ENCODE measurements at regions not wholly inside any gene's neighbourhood (a gene's known extent, or its start where the extent isn't known, plus 50 kb on each side); places are given as distances from the start of the nearest gene placed in this dataset.
A peak's percentile ranks its signal among the peaks of the same experiment; 100 is the strongest.
"Not testable (repeated sequence)": the region's sequence is repeated elsewhere in the genome, so short reads cannot be mapped to it uniquely, and the experiment has no call there.

DNA sequence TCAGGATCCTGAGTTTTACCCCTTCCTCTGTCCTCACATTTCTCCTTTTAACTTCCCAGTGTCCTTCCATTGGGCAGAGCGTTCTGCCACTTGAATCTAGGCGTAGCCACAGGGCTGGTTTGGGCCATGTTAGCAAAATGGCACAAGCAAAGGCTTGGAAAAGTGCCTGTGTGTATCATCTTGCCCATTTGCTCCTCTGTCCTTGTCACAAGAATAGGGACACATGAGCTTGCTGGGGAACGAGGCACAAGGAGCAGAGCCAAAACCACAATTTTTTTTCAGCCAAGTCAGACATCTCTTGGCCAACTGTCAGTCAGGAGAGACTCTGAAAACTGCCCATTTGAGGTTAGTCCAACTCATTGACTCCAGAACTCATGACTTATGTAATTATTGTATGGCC, 285.2 kb downstream of the ZNF248 start:
- no peak for DNase-seq (ENCODE audit: low read depth)

DNA sequence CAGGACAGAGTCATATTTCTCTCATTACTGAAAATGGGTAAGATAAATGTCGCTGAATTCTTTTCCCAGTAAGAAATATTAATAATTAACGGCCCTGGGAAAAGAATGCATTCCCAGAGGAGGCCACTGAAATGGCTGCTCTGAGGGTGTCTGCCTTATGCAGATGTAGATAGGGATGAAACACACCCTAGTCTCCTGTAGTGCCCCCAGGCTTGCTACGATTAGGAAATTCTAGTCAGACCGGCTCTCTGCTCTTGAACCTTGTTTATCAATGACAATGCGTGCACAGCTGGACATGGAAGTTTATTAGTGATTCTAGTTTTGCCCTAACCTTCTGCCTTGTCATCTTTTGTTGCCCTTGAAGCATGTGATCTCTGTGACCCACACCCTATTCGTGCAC, 291.1 kb downstream of the ZNF248 start:
- no peak for DNase-seq (ENCODE audit: low read depth)

DNA sequence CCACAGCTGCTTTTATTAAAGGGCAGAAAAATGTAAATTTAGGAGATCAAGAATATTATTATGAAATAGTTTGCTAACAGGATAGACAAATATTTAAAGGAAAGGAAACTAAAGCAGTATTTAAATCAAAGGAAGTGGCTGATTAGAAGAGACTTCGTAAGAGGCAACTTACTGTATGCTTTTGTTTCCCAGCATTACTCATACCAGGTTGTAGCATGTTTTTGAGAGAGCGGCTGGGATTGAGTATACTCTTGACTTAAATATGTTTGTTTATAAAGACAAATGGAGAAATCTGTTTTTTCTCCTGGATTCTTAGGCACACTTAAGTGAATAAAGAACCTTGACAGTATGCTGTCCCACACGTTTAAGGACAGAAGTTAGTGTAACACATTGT, 293.7 kb downstream of the ZNF248 start:
- no peak for DNase-seq (ENCODE audit: low read depth)

DNA sequence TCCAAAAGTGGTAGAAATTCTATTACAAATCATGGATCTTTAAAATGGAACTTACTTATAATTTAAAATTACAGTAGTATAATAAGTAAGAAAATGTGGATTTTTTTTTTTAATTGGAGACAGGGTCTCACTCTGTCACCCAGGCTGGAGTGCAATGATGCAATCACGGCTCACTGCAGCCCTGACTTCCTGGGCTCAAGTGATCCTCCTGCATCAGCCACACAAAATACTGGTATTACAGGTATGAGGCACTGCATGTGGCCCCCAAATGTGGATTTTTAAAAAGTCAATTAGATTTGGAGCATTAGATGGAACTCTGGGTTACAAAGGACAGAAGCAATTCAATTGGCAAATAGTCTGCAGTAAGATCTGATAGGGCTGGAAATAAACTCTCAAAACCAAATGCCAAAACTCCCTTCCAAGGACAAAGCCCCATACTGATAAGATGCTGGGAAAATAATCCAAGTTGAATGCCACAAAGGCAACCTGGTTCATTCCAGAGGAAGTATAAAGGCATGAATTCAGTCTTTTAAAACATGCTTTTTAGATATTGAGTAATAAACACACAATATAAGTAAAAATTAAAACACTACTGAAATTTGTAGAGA, 294.2 kb downstream of the ZNF248 start:
- DNase-seq (ENCODE audit: low read depth), result no peak

DNA sequence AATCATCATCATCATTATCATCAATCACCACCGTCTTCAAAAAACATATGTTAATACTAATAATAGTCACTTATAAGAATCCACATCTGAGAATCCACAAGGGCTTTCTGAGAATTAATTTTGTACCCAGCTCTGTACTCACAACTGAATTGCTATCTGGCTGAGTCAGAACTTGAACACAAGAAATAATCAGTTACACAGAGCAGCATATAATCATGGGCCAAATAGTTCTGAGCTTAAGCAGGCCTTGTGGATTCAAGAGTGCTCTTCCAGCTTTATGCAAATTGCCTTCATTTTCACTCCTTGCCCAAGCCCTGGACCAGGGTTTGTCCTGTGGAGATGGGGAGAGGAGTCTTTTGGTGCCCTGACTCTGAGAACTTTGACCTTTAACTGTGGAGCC, 304.5 kb downstream of the ZNF248 start:
- DNase-seq (ENCODE audit: low read depth), result no peak

DNA sequence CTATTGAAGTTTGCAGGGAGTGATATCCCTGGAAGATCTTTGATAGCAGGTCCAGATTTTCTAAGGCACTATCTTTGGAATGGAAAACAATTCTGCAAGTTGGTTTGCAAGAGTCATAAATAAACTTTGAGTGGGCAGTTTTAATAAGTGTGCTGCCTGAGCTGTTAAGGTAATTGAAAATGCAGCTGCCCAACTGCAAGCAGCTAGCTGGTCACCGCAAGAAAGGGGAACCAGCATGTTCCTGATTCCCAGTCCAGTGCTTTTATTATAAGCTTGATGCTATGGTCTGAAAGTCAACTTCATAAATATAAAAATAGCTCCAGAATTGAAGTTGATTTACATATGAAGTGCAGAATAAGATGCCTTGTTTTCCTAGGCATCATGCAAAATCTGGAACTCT, 308.4 kb downstream of the ZNF248 start:
- no peak for DNase-seq (ENCODE audit: low read depth)

DNA sequence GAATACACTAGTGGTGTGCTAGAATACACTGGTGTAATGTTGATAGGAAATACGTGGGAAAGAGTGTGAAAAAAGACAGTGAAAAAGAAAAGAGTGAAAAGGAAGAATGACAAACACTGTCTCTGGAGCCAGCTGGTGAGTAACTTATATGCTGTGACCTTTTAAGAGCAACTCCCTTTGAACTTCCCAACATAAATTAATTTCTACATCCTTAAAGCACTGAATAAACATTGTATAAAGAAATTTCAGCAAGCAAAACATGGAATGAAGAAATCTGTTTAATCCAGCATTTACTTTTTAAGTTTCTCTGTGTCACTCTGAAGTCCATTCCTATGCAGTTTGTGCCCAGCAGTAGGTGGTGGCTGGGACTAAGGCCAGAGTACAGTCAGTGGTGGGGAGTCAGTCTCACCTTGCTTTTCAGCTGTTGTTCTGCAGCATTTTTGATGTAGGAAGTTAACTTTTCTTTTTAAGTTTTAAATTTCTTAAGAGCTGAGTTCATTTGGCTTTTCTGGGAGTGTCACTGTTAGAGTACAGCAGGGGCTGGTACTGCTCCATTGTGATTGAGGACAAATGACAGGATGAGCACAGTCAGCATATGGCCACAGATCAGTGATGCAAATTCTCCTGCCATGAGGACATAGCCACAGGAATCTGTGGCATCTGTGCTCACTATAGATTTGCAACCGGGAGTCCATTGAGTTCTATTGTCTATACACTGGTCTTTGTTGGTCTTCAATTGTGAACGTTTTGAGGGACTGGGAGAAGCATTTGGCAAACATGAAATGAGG, 321.8 kb downstream of the ZNF248 start:
- DNase-seq (ENCODE audit: low read depth), result peak; percentile 65

DNA sequence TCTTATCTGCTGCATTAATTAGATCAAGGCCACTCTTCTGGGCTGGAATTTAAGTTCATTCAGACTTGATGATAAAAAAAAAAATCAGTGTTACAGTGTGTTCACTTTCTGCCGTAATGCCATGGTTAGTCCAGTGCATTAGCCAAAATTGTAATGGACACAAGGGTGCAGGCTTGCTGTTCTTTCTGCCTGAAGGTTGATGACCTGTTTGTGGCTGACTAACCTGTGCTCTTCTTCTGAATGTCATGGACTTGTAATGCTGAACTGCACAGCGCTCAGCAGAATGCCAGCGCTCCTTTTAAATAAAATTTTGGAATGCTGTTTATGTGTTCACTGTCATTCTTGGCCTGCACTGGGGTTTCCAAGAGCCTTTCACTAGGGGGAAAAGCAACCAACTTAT, 323.2 kb downstream of the ZNF248 start:
- no peak for DNase-seq (ENCODE audit: low read depth)

DNA sequence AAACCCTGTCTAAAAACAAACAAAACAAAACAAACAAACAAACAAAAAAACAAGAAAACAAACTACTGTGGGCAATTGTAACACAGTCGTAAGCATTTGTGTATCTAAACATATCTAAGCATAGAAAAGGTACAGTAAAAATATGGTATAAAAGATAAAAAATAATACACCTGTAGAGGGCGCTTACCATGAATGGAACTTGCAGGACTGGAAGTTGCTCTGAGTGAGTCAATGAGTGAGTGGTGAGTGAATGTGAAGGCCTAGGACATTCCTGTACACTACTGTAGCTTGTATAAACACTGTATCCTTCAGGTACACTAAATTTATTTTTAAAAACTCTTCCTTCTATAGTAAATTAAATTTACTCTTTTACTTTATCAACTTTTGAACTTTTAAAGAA, 332.0 kb downstream of the ZNF248 start:
- DNase-seq (ENCODE audit: low read depth), result not testable (repeated sequence)

DNA sequence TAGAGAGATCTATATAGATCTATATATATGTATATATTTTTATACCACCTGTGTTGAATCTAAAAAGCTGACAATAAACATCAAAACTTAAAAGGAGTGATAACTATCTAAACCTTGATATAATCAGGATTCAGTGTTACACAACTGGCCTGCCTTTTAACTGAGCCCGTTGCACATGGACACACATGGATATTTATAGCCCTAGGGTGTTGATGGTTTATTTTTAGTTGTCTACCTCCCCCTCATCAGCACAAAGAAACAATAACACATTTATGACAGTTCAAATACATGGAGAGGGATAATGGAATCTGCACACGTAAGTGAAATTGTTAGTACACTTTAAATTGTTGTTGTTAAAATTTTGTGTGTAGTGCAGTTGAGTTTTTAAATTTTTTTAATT, 336.9 kb downstream of the ZNF248 start:
- no peak for DNase-seq (ENCODE audit: low read depth)

DNA sequence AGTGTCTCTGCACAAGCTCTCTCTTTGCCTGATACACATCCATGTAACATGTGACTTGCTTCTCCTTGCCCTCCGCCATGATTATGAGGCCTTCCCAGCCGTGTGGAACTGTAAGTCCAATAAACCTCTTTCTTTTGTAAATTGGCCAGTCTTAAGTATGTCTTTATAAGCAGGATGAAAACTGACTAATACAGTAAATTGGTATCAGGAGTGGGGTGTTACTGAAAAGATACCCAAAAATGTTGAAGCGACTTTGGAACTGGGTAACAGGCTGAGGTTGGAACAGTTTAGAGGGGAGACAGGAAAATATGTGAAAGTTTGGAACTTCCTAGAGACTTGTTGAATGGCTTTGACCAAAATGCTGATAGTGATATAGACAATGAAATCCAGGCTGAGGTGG, 346.9 kb downstream of the ZNF248 start:
- not testable (repeated sequence) for DNase-seq (ENCODE audit: low read depth)

DNA sequence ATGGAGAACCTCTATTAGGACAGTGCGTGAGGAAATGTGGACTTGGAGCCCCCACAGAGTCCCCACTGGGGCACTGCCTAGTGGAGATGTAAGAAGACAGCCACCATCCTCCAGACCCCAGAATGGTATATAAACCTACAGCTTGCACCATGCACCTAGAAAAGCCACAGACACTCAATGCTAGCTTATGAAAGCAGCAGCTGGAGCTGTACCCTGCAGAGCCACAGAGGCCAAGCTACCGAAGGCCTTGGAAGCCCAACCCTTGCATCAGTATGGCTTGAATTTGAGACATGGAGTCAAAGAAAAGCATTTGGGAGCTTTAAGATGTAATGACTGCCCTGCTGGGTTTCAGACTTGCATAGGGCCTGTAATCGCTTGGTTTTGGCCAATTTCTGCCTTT, 361.3 kb downstream of the ZNF248 start:
- DNase-seq (ENCODE audit: low read depth), result no peak

DNA sequence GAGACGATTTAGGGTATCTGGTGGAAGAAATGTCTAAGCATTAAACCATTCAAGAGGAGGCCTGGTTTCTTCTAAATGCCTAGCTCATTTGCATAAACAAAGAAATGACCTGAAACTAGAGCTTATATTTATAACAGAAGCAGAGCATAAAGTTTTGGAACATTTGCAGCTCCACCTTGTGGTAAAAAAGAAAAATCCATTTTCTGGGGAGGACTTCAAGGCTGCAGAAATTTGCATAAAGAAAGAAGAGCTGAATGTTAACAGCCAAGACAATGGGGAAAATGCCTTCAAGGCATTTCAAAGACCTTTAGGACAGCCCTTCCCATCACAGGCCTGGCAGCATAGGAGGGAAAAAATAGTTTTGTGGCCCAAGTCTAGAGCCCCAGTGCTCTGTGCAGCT, 362.0 kb downstream of the ZNF248 start:
- DNase-seq (ENCODE audit: low read depth), result no peak

DNA sequence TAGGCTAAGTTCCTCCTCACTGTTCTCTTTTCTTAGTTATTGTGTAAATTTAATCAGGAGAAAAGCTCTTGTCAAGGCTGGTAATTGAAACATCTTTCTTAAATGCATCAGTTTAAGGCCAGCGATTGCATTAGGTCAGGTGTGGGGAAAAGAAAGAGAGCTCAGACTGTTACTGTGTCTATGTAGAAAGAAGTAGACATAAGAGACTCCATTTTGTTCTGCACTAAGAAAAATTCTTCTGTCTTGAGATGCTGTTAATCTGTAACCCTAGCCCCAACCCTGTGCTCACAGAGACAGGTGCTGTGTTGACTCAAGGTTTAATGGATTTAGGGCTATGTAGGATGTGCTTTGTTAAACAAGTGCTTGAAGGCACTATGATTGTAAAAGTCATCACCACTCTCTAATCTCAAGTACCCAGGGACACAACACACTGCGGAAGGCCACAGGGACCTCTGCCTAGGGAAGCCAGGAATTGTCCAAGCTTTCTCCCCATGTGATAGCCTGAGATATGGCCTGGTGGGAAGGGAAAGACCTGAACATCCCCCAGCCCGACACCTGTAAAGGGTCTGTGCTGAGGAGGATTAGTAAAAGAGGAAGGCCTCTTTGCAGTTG, 364.1 kb downstream of the ZNF248 start:
- not testable (repeated sequence) for DNase-seq (ENCODE audit: low read depth)

DNA sequence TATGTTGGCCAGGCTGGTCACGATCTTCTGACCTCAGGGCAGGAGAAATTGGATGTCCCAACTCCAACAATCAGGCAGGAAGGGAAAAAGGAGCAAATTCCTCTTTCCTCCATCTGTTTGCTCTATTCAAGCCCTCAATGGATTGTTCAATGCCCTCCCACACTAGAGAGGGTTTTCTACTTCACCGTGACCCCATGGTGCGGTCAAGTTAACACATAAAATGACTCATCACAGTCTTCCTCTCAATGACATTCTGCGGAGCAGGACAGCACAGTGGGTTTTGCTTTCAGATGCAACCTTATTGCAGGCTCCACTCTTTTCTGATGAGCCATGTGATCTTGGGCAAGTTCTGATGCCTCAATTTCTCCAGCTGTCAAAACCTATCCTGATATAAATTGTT, 364.9 kb downstream of the ANKRD30A start:
- DNase-seq (ENCODE audit: low read depth), result no peak

DNA sequence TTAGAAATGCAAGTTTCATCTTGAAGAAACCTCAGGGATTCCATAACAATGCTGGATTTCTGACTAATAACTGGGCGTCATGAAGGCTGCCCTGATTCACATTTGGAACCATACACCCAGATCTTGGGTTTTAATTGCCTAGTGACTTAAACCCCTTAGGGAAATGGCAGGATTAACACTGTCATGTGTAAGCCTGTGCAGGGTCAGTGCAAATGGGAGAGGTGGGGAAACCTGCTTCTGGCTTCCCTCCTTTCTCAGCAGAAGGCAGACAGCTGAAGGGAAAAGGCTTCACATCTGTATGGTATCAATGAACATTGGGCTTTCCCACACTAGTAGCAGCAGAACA, 364.2 kb downstream of the ANKRD30A start:
- DNase-seq (ENCODE audit: low read depth), result no peak

DNA sequence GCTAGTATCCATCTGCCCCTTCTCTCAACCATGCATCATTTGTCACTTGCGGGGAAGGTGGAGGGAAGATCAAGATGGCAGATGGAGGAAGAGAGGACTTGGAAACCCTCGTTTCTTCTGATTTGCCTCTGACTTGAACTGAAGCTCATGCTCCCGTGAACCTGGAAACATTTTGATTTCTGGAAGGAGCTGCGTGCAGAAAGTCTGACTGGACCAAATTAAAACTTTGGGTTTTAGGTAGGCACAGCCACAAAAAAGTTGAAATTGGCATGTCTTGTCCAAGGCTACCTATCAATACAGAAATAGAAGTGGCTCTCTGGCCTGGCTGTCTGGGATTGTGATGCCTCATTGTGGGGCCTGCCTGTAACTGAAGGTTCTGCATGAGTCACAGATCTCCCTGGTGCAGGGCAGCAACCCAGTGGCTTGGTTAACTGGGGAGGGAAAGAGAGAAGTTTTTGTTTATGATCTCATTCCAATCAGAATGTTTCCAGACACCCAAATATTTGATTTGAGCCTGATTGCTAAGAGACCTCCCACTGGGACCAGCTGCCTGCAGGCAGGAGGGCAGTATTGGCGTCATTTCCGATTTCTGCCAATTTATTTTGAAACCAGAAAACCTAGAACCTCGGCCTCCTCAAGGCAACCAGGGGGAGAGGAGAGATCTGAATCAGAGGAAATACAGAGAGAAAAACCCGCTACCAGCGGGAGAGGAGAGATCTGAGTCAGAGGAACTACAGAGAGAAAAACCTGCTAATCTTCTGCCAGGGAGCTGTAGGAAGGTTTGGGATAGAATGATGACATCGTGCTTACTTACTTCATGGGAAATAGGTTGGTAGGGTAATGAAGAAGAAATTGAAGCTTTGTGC, 363.6 kb downstream of the ANKRD30A start:
- peak; percentile 74 for DNase-seq (ENCODE audit: low read depth)

DNA sequence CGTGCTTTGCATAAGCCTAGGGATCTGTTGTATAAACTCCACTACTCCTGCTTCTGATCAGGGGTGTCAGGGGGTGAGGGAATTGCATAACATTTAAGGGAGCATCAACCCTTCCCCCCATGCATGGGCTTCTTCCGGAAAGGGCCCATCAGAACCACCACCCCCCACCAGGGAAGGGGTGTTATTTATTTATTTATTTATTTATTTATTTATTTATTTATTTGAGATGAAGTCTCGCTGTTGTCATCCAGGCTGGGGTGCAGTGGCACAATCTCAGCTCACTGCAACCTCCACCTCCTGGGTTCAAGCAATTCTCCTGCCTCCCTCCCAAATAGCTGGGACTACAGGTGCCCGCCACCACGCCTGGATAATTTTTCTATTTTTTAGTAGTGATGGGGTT, 355.2 kb downstream of the ANKRD30A start:
- not testable (repeated sequence) for DNase-seq (ENCODE audit: low read depth)

DNA sequence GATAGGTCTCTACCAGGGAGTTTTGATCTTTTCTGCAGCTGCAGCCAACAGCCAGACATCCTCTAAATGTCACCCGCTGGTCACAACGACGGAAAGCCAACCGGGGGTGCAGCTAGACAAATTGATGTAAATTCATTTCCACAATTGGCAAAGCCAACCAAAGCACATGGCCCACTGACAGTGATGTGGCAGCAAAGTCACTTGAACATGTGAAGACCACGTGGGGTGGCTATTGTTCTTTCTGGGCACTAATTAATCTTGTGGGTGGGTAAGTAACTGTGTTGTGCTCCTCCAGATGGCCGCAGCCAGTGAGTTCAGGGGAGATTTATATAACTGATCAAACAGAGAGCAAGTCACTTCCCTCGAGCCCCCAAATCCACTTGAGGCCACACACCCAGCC, 354.1 kb downstream of the ANKRD30A start:
- DNase-seq (ENCODE audit: low read depth), result no peak

DNA sequence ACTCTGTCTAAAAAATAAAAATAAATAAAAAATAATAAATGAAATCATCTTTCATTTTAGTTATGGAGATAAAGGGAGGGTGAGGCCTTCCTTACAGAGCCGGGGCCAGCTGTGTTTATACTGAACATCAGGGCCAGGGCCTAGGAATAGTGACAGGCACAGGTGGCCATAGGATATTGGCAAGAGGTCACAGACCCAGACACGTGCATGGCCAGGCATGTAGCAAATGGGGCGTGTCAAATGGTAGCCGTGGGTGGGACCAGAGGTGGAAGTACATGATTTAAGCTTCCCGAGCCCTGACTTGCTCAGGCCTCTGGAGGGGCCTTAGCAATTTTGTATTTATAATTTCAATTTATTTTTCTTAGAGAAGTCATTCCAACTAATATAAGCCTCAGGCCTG, 353.0 kb downstream of the ANKRD30A start:
- DNase-seq (ENCODE audit: low read depth), result no peak

DNA sequence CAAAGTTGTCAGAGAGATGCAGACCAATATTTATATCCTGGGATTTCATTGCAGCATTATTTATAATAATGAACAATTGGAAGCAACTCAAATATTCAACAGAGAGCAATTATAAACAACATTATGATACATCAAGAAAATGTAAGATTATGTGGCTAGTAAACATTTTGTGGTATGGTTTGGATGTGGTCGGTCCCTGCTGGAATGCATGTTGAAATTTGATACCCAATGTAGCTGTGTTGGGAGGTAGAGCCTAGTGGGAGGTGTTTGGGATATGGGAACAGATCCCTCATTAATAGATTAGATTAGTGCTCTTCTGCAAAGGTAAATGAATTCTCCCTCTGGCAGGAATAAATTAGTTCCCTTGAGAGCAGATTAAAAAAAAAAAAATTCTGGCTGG, 350.9 kb downstream of the ANKRD30A start:
- no peak for DNase-seq (ENCODE audit: low read depth)

DNA sequence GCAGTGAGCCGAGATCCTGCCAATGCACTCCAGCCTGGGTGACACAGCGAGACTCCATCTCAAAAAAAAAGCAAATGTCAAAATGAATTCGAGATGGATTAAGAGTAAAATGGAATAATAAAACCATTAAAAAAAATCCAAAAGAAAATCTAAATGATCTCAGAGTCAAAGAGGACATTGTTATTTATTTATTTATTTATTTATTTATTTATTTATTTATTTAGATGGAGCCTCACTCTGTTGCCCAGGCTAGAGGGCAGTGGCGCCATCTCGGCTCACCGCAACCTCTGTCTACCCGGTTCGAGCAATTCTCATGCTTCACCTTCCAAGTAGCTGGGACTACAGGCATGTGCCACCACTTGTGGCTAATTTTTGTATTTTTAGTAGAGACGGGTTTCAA, 349.2 kb downstream of the ANKRD30A start:
- no peak for DNase-seq (ENCODE audit: low read depth)

DNA sequence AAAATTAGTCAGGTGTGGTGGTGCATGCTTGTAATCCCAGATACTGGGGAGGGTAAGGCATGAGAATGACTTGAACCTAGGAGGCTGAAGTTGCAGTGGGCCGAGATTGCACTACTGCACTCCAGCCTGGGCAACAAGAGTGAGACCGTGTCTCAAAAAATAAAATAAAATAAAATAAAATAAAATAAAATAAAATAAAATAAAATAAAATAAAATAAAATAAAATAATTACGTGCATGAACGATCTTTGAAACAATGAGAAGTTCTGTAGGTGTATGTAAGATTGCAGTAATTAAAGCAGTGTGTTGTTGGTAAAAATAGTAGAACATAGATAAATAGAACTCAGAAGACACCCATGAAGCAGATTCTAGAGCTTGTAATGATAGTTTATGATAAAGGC, 348.5 kb downstream of the ANKRD30A start:
- no peak for DNase-seq (ENCODE audit: low read depth)

Data from HS-27A (cell line).